NCI-H446 (cell line): ENCODE measurements at regions not wholly inside any gene's neighbourhood (a gene's known extent, or its start where the extent isn't known, plus 50 kb on each side); places are given as distances from the start of the nearest gene placed in this dataset.

Source experiments
- DNase-seq, 2 experiments: peaks; one replicate each; lab custom pipeline; 2025; lab: John Stamatoyannopoulos, UW

- no peak for DNase-seq
Observed at GRCh38 chr13:74000876-74001275, 133.3 kb downstream of the KLF12 start.

DNA sequence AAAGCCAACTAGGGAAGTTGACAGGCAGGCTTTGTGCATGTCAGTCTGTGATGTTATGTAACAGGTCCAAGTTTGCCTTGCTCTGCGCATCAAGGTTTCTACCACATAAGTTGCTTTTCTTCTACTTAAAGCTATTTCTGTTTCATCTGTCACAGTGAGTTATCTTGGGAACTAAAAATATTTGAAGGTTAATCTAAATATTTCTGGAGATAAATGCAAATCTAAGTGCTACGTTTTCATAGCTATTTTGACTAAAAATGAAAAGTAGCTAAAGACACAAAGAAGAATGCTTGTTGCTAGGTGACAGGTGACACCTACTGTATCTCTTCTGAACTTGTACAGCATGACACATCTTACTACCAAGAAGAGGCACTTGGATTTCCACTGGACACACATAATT lies 135.6 kb downstream of the KLF12 start:
- DNase-seq, result no peak

DNA sequence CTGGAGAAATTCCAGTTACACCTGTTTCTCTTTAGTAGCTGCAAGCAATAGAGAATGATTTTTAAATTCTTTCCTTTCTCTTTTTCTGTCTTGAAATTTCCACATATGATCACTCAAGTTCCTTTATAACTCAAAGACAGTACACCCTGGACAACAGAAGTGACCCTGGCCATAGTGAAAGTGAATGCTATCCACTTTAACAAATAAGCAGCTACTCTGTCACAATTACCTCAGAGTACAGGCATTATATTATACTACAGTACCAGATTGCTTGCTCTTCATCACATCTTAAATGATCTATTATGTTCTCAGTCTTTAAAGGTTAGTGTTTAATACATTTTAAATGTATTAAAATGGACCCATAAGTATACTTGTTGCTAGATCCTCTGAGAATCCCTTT lies 136.2 kb downstream of the KLF12 start:
- DNase-seq, result no peak

DNA sequence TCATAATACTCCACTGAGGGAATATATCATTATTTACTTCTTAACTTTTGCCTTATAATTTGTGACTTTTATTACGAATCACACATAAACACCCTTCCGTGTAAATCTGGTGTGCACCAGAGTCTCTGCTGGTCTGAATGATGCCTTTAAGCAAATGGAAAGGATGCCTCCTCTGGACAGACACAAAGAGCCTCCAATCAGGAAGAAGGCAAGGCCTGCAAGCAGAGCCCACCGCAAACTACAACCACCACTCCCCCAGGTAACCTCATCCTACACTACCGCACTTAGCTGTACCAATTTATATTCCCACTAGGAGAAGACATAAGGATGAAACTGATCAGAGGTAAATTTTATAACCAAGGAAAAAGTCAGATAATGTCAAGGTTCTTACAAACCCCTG lies 137.6 kb downstream of the KLF12 start:
- no peak for DNase-seq

DNA sequence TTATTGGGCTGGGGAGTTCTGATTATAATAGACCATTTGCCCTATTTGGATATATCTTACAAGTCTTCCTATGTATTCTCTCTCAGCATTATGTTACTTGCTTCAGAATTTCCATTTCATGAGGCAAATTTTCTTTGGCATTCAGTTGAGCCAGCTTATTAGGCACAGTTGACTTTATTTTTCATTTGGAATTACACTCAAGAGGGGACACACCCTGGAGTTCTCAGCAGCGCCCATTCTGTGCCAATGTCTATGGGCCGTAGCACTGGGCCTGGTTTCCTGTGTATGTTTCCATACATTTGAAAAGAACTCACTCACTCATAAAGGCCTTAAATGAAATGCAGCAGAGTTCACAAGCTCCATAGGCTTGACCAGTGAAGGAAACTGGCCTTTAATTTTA lies 138.5 kb downstream of the KLF12 start:
- DNase-seq, result no peak

- no peak for DNase-seq
Observed at GRCh38 chr13:73993661-73994060, 140.5 kb downstream of the KLF12 start.

DNA sequence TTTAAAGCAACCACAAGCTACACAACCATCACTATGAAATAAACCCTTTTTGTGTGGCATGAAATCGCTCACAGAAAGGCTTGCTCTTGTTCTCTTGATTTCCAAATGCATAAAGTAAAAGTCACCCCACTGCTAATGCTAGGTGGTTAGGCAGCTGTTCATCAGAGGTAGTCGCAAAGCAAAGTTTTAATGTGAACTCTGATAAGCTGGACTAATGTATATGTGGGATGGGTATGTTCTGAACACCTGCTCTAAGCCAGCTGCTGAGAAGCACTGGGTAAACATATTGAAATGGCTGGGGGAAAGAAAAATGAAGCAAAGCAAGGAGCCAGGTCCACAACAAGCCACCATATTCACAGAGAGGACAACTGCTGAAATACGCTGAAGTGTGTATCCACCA lies 142.3 kb downstream of the KLF12 start:
- no peak for DNase-seq

- DNase-seq, result no peak
Observed at GRCh38 chr13:73991384-73991783, 142.8 kb downstream of the KLF12 start.

DNA sequence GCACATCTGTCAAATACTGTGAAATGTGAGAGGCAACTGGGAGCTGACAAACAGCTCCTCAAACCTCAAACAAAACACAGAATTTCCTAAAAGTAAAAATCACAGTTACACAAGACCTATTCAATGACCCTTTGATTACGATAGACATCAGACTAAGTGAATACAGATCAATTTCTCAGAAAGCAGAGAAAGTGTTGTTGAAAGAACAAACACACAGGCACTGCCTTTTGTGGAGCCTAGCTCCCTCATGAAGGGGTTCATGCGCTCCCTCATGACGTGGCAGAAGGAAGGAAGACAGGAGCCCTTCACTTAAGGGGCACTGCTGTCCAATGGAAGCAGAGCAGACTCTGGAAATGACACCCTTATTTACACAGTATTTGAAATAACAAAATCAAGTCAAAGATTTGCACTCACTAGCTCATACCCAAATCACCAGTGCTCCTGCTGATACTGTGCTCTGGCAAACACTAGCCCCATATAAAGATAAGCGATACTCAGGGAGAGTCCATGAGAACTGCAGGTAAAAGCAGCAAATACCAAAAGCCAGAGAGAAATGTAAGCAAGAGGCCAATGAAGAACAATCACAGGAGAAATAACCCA lies 144.9 kb downstream of the KLF12 start:
- DNase-seq, result no peak

DNA sequence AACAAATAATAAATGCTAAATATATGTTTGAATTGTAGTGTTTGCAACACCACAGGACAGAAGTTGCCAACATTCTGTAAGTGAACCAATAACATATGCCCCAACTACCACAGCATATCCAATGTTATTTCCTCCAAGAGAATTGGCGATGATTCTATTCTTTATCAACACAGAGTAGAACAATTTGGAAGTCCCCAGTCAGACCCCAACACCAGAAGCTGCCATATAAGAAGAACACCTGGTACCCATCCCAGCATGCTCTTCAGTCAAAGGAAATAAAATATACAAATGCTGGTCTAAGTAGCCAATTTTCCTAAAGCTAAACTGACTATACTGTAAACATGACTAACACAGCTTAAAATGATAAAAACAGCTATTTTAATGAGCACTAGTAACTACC lies 145.7 kb downstream of the KLF12 start:
- DNase-seq, result no peak

DNA sequence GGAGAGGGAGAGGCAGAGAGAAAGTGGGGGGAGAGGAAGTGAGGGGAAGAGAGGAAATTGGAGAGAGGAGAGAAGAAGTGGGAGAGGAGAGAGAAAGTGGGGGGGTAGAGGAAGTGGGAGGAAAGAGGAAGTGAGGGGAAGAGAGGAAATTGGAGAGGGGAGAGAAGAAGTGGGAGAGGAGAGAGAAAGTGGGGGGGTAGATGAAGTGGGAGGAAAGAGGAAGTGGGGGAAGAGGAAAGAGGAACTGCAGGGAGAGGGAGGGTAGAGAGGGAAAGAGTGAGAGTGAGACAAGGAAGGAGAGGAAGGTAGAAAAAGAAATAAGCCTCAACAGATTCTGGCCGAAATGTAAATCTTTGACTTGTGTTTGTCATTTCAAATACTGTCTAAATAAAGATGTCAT lies 146.6 kb downstream of the KLF12 start:
- no peak for DNase-seq

- DNase-seq, result no peak
Observed at GRCh38 chr13:73985783-73986182, 148.4 kb downstream of the KLF12 start.

GRCh38 chr13:73984949-73985691 lies 149.1 kb downstream of the KLF12 start:
- DNase-seq, result no peak

- no peak for DNase-seq
Observed at GRCh38 chr13:73984201-73984600, 150.0 kb downstream of the KLF12 start.

- no peak for DNase-seq
Observed at GRCh38 chr13:73983109-73983508, 151.1 kb downstream of the KLF12 start.

GRCh38 chr13:73981595-73981994 lies 152.6 kb downstream of the KLF12 start:
- DNase-seq, result no peak

- DNase-seq, result no peak
Observed at GRCh38 chr13:73975767-73976166, 158.4 kb downstream of the KLF12 start.

DNA sequence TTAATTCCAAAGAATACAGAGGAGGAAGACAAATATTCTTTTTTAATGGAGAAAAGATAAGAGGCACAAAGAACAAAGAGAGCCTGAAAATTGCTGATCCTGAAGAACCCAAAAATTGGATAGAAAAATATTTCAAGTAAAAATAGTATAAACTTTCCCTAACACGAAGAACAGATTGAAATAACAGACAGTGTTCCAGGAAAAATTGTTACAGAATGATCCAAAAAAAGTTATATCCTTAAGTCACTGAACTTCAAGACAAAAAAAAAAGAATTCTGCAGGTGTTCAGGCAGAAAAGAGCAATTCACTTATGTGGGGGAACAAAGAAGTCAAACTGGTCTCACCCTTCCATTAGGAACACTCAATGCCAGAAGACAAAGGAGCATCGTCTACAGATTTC lies 160.2 kb downstream of the KLF12 start:
- no peak for DNase-seq

- no peak for DNase-seq
Observed at GRCh38 chr13:73973156-73973555, 161.0 kb downstream of the KLF12 start.

- DNase-seq, result no peak
Observed at GRCh38 chr13:73972545-73972944, 161.7 kb downstream of the KLF12 start.

- no peak for DNase-seq
Observed at GRCh38 chr13:73971481-73971880, 162.7 kb downstream of the KLF12 start.

GRCh38 chr13:73970421-73971055 lies 163.7 kb downstream of the KLF12 start:
- DNase-seq, result peak; percentile 3 to 61

DNA sequence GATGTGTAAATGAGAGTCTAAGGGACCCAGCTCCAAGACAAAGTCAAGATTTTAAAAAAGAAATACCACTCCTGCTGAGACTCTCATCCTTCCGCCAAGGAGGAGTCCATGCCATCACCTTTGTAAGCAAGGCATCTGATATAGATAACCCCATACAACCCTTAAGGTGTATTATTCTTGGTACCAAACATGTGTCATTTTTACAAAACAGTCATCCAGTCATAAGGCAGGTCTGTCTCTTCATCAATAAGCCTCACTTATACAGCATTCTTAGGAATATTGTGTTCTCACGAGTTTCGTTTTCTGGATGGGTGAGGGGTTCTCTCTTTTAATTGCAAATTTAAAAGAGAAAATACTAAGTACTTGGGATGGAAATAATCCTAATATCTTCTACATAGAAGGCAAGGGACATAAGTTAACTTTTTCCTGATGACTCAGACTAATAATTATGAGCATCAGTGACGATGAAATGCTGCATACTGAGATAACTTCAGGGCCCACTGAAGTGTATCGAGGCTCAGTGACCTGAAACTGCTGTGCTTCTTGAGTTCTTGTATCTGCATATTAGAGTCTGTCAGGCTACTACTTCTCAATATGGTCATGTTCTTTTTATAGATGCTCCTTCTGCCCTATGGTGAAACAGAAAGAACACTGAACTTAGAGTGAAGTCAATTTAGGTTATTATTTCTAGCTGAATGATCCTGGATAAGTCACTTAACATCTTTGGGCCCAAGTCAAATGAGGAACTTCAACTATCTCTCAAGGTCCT lies 166.6 kb downstream of the KLF12 start:
- no peak for DNase-seq
